Adrenal gland (tissue), 9 donors: ENCODE measurements at regions not wholly inside any gene's neighbourhood (a gene's known extent, or its start where the extent isn't known, plus 50 kb on each side); places are given as distances from the start of the nearest gene placed in this dataset.

Source experiments
- DNase-seq, 7 donors: peaks; one replicate each; pipeline ENCODE4 v3.0.0-alpha.2; 2019 to 2020
- H3K27ac ChIP-seq, 5 donors: fragments of 200-600 bp; sonication (generic) in 4 of 5; 1 replicate in 3 of 5; 2 replicates in 2 of 5; pipeline versions ENCODE4 v1.5.1 to v1.8.0; 2016 to 2020; ENCODE audit warnings: mild to moderate bottlenecking in 1 of 5
- H3K27me3 ChIP-seq: fragments of 200-600 bp; 2 replicates; pipeline ENCODE4 v1.8.0; 2021
- H3K36me3 ChIP-seq, 2 donors: fragments of 200-600 bp; replicated peaks in 1 of 2; 1 replicate in 1 of 2; 2 replicates in 1 of 2; pipeline versions ENCODE4 v1.5.1 to v1.8.0; 2018 to 2022
- H3K4me1 ChIP-seq, 2 donors: fragments of 200-600 bp; replicated peaks in 1 of 2; 1 replicate in 1 of 2; 2 replicates in 1 of 2; pipeline versions ENCODE4 v1.5.1 to v1.8.0; 2018 to 2021
- H3K4me3 ChIP-seq, 4 donors: fragments of 200-600 bp; sonication (generic) in 3 of 4; one replicate each; pipeline ENCODE4 v1.5.1; 2016 to 2018
- H3K9me3 ChIP-seq, 3 donors: fragments of 200-600 bp; sonication (generic) in 1 of 3; replicated peaks in 1 of 3; 1 replicate in 2 of 3; 2 replicates in 1 of 3; pipeline versions ENCODE4 v1.5.1 to v1.8.0; 2016 to 2021
- POLR2A ChIP-seq, 2 donors: fragments of 450-650 bp; IDR thresholded peaks; one replicate each; pipeline ENCODE4 v1.6.1; 2017; ENCODE audit warnings: antibody characterized with exemption in 2 of 2, mild to moderate bottlenecking in 2 of 2, moderate library complexity in 1 of 2
- whole genome bisulfite sequencing, 4 donors: extraction: QIAGEN DNeasy Blood & Tissue Kit in 2 of 4; methylation state at CpG; one replicate each; pipeline versions ENCODE4 v1.1.5 to v1.1.7; 2013 to 2017; 5-methylcytosine and 5-hydroxymethylcytosine counted together
- intact Hi-C, 2 donors: fragments of 100-400 bp; cut with DNase I; formaldehyde crosslinking; loops; one replicate each; pipeline versions ENCODE4 v1.14.1 to v1.15.0; 2022 to 2023
- TF ChIP-seq, protein P1 (sequence below), 6 experiments: fragments of 450-650 bp in 4 of 6; fragments of 200-600 bp in 2 of 6; sonication (generic) in 1 of 6; IDR thresholded peaks; 1 replicate in 5 of 6; 2 replicates in 1 of 6; pipeline versions ENCODE4 v1.5.1 to v1.8.0; 2016 to 2021; ENCODE audit warnings: antibody characterized with exemption in 6 of 6, mild to moderate bottlenecking in 2 of 6, moderate library complexity in 1 of 6
- donor health status: healthy with polysubstance abuse.
- donor health status: Bipolar disorder and iron deficiency.
- donor health status: DM: yes; HTN: yes; CAD: no.
- donor health status: DM: no; HTN: no; CAD: no.
- donor health status: DM: no; HTN: no; CAD: no.

DNA sequence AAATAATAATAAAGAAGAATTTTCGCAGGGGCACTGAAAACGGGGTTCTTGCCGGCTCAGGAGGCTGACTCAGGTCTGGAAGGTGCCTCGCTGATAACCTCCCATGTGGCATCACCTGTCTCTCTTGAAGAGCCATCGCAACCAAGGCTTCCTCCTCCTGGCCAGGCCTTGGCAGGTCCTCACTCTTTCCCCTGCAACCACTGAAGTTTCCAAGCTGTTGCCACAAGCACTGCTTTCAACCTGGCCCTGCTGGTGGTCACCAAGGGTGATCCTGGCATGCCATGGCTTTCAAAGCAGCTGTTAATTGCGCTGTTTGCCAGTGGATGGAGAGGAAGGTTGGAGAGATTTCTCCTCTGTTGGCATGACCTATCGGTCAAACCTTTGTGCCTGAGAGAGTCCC, 163.6 kb upstream of the COPS8 start:
- DNase-seq = no peak
- TF ChIP-seq, protein P1, sequence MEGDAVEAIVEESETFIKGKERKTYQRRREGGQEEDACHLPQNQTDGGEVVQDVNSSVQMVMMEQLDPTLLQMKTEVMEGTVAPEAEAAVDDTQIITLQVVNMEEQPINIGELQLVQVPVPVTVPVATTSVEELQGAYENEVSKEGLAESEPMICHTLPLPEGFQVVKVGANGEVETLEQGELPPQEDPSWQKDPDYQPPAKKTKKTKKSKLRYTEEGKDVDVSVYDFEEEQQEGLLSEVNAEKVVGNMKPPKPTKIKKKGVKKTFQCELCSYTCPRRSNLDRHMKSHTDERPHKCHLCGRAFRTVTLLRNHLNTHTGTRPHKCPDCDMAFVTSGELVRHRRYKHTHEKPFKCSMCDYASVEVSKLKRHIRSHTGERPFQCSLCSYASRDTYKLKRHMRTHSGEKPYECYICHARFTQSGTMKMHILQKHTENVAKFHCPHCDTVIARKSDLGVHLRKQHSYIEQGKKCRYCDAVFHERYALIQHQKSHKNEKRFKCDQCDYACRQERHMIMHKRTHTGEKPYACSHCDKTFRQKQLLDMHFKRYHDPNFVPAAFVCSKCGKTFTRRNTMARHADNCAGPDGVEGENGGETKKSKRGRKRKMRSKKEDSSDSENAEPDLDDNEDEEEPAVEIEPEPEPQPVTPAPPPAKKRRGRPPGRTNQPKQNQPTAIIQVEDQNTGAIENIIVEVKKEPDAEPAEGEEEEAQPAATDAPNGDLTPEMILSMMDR (IDR thresholded peaks at IDR 0.05) = no peak
- no peak for TF ChIP-seq POLR2A (IDR thresholded peaks at IDR 0.05)
- no peak overlapping the region for H3K4me3 ChIP-seq
- no peaks in the 10 kb centered on the region for H3K4me1 ChIP-seq
- 90 to 97% (median 94%) methylated on average over 7 of the region's 7 CpGs for WGBS, 4 donors
- intact Hi-C loops = no loop called here
- no peaks in the 10 kb centered on the region for H3K36me3 ChIP-seq
- H3K9me3 ChIP-seq = no peaks in the 10 kb centered on the region
- H3K27ac ChIP-seq = no peak overlapping the region
- H3K27me3 ChIP-seq = no peaks in the 10 kb centered on the region

DNA sequence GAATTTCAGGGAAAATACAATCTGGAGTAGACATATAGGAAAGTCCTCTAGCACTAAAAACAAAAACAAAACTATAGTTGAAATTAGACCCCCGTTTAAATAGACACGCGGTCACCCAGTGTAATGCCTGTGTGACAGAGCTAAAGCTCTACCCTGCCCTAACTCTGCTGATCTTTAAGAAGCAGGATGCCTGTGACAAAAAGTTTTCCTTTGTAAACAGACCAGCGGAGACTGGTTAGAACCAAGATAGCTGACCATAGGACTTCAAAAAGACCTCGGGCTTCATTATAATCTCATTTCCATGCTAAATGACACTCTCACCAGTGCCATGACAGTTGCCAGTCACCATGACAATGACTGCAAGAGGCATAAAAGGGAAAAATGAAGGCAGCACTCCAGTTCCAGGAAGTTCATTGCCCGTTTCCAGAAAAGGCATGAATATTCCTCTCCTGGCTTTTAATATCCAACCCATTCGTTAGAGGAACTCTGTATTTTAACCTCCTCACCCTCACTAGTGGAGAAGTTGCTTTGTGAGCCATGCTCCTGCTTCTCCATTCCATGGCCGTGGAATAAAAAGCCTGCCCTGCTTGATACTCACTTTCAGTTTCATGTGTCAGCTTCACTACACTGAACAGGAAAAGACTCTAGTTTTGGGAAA, 157.2 kb upstream of the COPS8 start:
- Histone ChIP-seq H3K4me3 (peak overlapping the region in 1 of 4 donors; percentile 42), H3K27ac (peak overlapping the region in 2 of 5 donors; percentile 49), H3K9me3 (no peaks in the 10 kb centered on the region), H3K4me1 (no peaks in the 10 kb centered on the region), H3K36me3 (no peaks in the 10 kb centered on the region), H3K27me3 (no peaks in the 10 kb centered on the region)
- intact Hi-C loops = no loop called here
- TF ChIP-seq POLR2A (IDR thresholded peaks at IDR 0.05) = no peak
- TF ChIP-seq, protein P1 (IDR thresholded peaks at IDR 0.05) = no peak
- WGBS, 4 donors = 42 to 48% (median 47%) methylated on average over 8 of the region's 8 CpGs
- DNase-seq = peak in 1 of 7 donors; percentile 49

DNA sequence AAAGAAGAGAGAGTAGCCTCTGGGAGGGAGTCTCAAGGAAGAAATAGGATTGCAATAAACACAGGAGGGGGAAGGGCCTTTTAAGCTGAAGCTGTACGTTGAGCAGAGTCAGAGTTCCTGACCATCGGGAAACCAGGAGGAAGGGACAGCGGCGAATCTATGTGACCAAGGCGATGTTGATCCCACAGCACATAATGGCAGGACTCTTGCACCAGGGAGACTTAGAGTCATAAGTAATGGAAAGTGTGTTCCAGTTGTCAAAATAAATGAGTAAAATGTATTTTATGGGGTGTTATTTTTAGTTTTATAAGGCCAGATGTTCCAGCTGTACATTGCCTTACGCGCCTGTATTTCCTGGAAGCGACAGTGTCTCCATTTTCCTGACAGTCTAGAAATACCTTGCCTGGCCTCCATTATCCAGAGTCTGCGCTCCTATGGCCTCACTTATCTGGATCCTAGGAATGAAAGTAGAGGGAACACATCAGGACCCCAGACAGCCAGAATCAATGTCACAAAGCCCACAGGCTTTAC, 152.8 kb upstream of the COPS8 start:
- no peaks in the 10 kb centered on the region for H3K27me3 ChIP-seq
- TF ChIP-seq, protein P1 (IDR thresholded peaks at IDR 0.05) = no peak
- no peak for TF ChIP-seq POLR2A (IDR thresholded peaks at IDR 0.05)
- H3K36me3 ChIP-seq = no peaks in the 10 kb centered on the region
- no peaks in the 10 kb centered on the region for H3K4me1 ChIP-seq
- 83 to 88% (median 87%) methylated on average over 9 of the region's 9 CpGs for WGBS, 4 donors
- no peak for DNase-seq
- intact Hi-C loops = no loop called here
- H3K4me3 ChIP-seq = no peak overlapping the region
- no peak overlapping the region for H3K27ac ChIP-seq
- H3K9me3 ChIP-seq = no peaks in the 10 kb centered on the region

- intact Hi-C loops = no loop called here
- Histone ChIP-seq H3K4me3 (no peak overlapping the region), H3K27ac (no peak overlapping the region), H3K27me3 (no peaks in the 10 kb centered on the region), H3K36me3 (no peaks in the 10 kb centered on the region), H3K9me3 (no peaks in the 10 kb centered on the region), H3K4me1 (no peaks in the 10 kb centered on the region)
- no peak for DNase-seq
- TF ChIP-seq, protein P1 (IDR thresholded peaks at IDR 0.05) = no peak
- no peak for TF ChIP-seq POLR2A (IDR thresholded peaks at IDR 0.05)
- 81 to 89% (median 83%) methylated on average over 6 of the region's 6 CpGs for WGBS, 4 donors
These were observed 151.5 kb upstream of the COPS8 start for GRCh38 chr2:236934166-236934565.
